Germinal center (tissue), 1 donor: ENCODE measurements at regions not wholly inside any gene's neighbourhood (a gene's known extent, or its start where the extent isn't known, plus 50 kb on each side); places are given as distances from the start of the nearest gene placed in this dataset.
A peak's percentile ranks its signal among the peaks of the same experiment; 100 is the strongest.

ENCODE experiments used
- DNase-seq: peaks from one replicate; pipeline ENCODE4 v3.0.0; 2012; ENCODE audit warnings: mixed read lengths, low spot score

DNA sequence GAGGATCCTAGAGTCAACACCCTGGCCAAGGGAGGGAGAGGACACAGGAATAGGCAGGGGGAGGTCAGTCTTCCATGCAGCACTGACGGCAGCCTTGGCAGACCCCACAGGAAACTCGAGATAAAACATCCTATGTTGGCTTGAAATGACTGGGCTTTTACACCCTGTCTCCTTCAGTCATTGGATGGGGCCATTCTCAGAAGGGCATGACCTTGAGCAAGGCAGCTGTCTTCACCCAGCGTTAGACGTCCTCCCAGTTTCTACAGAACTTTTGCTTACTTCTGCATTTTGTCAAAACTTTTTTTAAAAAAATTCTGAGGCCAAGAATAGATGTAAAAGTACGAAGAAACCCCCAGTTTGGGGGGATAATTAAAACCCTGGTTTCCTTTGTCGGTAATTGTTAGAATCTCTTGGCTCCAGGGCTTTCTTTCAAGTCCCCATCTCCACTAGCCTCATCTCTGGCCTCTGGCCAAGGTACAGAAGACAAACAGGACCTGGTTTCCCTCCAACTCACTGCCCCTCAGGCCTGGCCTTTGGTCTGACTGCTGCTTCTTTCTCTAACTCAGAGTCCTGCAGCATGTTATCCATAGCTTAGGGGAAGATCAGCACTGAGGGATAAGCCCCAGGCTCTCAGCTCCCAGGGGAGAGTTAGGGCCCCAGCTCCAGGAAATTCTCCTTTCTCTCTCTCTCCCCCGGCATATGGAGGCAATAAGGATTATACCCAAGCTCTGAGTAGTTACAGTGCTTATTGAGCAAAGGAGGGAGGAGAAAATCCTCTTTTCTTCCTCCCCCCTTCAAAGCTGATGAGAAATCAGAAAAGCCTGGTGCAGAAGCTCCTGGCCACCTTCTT lies 51.6 kb upstream of the KCND3 start:
- no peak for DNase-seq

- DNase-seq, result no peak
Observed at GRCh38 chr1:112043901-112044300, 54.4 kb upstream of the KCND3 start.

DNA sequence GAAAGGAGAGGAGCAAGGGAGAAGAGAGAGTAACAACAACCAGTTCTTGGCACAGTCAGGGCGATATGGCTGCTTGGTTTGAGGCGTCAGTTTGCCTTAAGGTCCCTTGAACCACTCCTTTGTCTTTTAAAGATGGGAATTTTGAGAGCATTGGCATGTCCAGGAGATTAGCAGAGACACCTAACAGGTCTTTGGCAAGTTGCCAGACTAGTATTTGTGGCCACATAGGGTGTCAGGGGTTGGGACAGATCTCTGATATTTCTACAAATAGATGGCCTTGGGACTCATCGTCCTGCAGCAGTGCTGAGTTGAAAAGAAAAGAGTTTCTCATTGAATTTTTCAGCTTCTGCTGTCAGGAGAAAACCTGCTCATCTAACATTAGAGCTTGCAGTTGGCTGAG lies 55.3 kb upstream of the KCND3 start:
- DNase-seq, result no peak

DNA sequence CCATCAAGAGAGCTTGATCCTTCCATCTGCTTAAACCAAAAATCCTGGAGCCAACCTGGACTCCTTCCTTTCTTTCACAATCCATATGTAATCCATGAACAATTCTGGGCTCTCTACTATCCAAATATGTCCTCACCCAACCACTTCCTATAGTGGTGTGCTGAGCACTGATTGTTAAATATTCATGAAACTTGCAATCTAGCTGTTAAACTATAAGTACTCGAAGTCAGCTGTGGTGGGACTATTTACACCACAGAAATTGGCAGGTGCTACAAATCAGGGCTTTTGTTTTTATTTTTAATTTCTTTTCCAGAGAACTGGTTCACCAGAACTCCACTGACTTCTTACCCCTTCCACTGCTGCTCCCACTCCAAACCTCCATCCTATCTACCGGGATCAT lies 57.2 kb upstream of the KCND3 start:
- DNase-seq, result no peak

GRCh38 chr1:112048421-112048820 lies 59.0 kb upstream of the KCND3 start:
- no peak for DNase-seq

DNA sequence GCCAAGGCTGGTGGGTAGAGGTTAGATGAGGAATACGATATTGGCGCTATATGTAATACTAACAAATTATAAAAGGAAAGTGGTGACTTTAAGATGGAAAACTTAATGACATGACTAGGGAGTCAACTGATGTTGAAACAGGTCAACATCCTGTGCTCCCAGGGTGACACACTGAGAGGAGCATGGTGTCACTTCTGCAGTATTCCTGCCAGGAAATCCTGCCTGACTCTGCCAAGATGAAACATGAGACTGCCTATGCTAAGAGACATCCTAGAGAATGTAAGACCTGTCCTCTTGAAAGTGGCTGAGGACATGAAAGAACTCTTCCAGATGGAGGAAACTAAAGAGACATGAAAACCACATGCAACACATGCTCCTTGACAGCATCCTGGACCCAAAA lies 65.0 kb upstream of the KCND3 start:
- DNase-seq, result no peak

DNA sequence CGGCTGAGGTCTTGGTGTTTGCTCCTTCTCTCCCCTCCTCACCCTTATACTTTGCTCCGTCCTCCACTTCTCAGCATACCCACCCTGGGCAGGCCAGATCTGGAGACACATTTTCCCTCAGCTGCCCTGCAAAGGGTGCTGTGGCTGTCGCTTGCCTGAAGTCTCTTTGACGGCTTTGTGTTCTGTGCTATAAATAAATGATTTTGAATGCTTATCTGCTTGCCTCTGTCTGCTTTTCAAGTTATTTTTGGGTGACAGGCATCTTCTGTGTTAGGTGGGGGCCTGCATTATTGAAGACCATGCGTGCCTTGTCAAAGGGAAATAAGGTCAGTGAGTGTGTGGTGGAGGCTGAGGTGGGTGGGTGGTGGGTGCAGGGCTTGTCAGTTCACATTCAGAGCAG lies 66.9 kb upstream of the KCND3 start:
- DNase-seq, result no peak

DNA sequence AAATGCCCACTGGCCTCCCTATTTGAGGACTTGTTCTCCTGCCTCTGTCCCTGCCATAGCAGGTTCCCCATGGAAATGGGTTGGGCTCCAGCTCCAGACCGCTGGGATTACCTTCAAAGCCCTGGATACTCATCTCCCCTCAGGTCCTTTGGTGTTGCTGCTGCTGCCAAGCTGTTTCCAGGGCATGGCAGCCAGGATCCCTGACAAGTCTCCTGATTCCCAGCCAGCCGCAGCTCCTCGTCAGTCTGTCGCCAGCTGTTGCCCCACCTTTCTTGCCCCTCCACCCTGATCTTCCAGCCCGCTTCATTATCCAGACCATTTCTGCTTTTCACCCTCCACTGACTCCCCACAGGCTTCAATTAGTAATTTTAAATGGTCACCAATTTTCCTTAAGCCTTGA lies 68.3 kb upstream of the KCND3 start:
- DNase-seq, result no peak

GRCh38 chr1:112058815-112059450 lies 69.5 kb upstream of the KCND3 start:
- no peak for DNase-seq

DNA sequence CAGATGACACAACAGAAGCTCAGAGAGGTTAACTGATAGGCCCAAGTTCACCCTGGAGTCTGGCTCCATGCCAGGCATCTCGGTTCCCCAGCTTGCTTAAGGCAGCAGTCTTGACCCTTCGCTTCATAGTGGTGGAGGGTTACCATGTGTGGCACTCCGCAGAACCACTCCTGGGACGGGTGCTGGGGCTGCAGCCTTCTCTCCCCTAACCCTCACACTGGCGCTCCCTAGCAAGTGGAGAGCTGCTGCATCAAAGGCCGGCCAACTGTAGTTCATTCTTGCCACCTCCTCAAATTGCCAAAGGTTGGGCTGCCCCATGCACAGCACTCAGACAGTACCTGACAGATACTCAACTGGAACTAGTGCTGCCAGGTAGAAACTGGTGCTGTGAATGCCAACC lies 70.2 kb upstream of the KCND3 start:
- DNase-seq, result no peak

DNA sequence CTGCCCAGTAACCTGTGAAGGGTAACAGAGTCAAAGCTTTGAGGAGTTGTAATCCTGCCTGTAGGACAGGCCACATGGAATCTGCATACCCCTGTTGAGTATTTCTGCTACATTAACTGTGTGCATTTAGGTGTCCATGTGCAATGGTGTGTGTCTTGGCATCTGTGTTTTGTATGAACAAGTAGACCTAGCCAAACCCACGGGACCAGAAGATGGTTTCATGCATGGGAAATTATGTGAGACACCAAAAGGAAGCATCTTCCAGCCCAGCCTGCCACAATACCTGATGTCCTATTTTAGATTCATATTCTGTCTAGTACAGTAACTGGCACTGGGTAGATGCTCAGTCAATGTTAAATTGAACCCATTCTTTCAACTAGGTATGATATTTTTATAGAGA lies 70.8 kb upstream of the KCND3 start:
- peak; percentile 60 for DNase-seq

- no peak for DNase-seq
Observed at GRCh38 chr1:112061056-112061455, 71.6 kb upstream of the KCND3 start.

DNA sequence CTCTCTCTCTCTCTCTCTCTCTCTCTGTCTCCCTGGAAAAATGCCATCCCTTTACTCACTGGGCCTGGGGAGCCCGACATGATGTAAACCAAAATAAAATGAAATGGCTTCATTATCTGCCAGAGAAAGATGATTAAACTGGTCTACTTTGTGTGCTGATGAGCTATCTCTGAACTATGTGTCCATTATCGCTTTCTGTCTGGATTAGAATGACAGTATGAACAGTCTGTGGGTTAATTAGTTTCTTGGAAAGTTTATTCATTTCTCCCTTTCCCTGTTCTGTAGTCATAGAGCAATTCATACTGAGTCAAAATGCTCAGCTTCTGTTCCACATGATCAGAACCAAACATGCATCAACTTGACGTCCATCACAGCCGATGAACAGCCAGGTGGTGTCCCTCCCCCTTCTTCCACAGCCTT lies 72.4 kb upstream of the KCND3 start:
- DNase-seq, result no peak

GRCh38 chr1:112063781-112064728 lies 74.6 kb upstream of the KCND3 start:
- DNase-seq, result peak; percentile 58

GRCh38 chr1:112067989-112068388 lies 78.5 kb upstream of the KCND3 start:
- no peak for DNase-seq

- no peak for DNase-seq
Observed at GRCh38 chr1:112070677-112071076, 81.2 kb upstream of the KCND3 start.

- no peak for DNase-seq
Observed at GRCh38 chr1:112074711-112075110, 85.2 kb upstream of the KCND3 start.

DNA sequence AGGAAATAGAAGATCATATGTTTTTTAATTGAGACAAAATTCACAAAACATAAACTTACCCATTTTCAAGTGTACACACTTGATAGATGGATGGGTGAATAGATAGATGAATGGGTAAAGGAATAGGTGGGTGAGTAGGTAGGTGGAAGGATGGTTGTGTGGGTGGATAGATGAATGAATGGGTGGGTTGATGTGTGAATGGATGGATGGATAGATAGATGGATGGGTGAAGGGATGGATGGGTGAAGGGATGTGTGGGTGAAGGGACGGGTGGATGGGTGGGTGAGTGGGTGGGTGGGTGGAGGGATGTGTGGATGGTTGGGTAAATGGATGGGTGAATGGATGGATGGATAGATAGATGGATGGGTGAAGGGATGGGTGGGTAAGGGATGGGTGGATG lies 86.1 kb upstream of the KCND3 start:
- DNase-seq, result no peak

DNA sequence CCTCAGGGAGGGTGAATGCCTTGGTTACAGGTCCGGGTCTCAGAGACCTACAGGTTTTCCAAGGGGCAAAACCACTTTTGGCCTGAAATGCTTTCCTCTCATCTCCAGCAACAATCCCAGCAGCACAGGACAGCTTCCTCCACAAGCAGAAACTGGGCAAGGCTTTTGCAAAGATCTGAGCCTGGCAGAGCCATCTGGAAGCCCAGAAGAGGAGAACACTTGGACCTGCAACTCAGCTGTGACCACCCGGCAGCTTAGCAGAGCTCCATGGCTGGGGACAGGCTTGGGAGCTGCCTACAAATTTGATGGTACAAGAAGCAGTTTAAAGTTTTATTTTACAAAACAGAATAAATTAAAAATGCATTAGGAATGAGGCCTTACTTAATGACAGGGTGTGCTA lies 90.0 kb upstream of the KCND3 start:
- DNase-seq, result no peak

- no peak for DNase-seq
Observed at GRCh38 chr1:112083487-112083886, 94.0 kb upstream of the KCND3 start.

- no peak for DNase-seq
Observed at GRCh38 chr1:112092656-112093371, 103.3 kb upstream of the KCND3 start.

DNA sequence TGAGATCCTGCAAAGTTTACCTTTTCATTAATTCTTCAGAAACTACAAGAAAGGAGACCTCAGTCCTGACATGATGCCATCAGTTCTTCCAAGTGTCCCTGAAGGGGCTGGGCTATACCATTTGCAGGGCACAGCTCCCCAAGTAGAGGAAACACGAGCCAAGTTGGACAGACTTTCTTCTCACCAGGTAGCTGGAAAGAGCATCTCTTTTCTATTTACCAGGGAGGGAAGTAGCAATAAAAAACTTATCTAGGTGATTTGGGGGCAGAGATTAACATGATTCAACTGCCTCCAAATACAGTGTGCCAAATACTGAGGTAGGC lies 103.9 kb upstream of the KCND3 start:
- no peak for DNase-seq
